GM12891 (cell line): ENCODE measurements at regions not wholly inside any gene's neighbourhood (a gene's known extent, or its start where the extent isn't known, plus 50 kb on each side); places are given as distances from the start of the nearest gene placed in this dataset.
"Not testable (repeated sequence)": the region's sequence is repeated elsewhere in the genome, so short reads cannot be mapped to it uniquely, and the experiment has no call there.

ENCODE experiments used
- POLR2A ChIP-seq: IDR thresholded peaks from 2 replicates; pipeline ENCODE4 v1.6.1; 2011; ENCODE audit warnings: low read depth, low read length, control low read depth
- POLR2AphosphoS5 ChIP-seq: IDR thresholded peaks from 2 replicates; pipeline ENCODE4 v1.6.1; 2011; ENCODE audit warnings: low read depth, low read length, control low read depth
- TAF1 ChIP-seq: IDR thresholded peaks from 2 replicates; pipeline ENCODE4 v1.6.1; 2011; ENCODE audit warnings: low read depth, low read length, control low read depth

DNA sequence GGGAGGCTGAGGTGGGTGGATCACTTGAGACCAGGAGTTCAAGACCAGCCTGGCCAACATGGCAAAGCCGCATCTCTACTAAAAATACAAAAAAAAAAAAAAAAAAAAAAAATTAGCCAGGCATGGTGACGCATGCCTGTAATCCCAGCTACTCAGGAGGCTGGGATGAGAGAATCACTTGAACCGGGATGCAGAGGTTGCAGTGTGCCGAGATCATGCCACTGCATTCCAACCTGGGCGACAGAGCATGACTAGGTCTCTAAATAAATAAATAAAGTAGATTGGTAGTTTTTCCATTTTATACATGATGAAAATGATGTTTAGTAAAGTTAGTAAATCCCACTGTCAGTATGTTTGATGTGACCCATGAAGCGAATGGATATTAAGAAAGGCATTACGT lies 531.0 kb upstream of the SPRY2 start:
- TF ChIP-seq POLR2A, POLR2AphosphoS5, TAF1: not testable (repeated sequence)
